AG04450 (cell line): ENCODE measurements at regions not wholly inside any gene's neighbourhood (a gene's known extent, or its start where the extent isn't known, plus 50 kb on each side); places are given as distances from the start of the nearest gene placed in this dataset.

Experiments
- CTCF ChIA-PET: fragments of 300-600, 350-600 bp; formaldehyde crosslinking; extraction: SDS; loops from one replicate; lab custom pipeline; 2022; ENCODE audit warnings: antibody characterized with exemption, inconsistent platforms; lab: Charles Lee
- POLR2A ChIA-PET: fragments of 350-600 bp; formaldehyde crosslinking; extraction: SDS; loops from one replicate; lab custom pipeline; 2021; ENCODE audit warnings: antibody characterized with exemption, inconsistent platforms; lab: Yijun Ruan, JAX
- DNase-seq: peaks from one replicate; pipeline ENCODE4 v3.0.0-alpha.2; 2011; ENCODE audit warnings: low read depth, low spot score
- H3K27ac ChIP-seq: one replicate; pipeline ENCODE4 v1.5.1; 2012; ENCODE audit warnings: low read depth, low read length, control low read depth
- H3K27me3 ChIP-seq: one replicate; pipeline ENCODE4 v1.6.0; 2012; ENCODE audit warnings: low read length; ENCODE audit not compliant: control insufficient read depth, insufficient read depth
- H3K4me3 ChIP-seq: 2 replicates; pipeline ENCODE4 v1.5.1; 2011; ENCODE audit warnings: mild to moderate bottlenecking, low read depth, low read length, control low read depth
- H3K9me3 ChIP-seq: 2 replicates; pipeline ENCODE4 v1.5.1; 2012; ENCODE audit warnings: low read length; ENCODE audit not compliant: control insufficient read depth, insufficient read depth
- CTCF ChIP-seq: IDR thresholded peaks from 2 replicates; pipeline ENCODE4 v1.5.1; 2011; ENCODE audit warnings: low read depth, low read length, control low read depth, inconsistent platforms

GRCh38 chr4:164512124-164512523 is 241.8 kb upstream of the SMIM31 start:
- ChIA-PET CTCF (no interaction called here), POLR2A (no interaction called here)
- no peak overlapping the region for H3K4me3 ChIP-seq
- TF ChIP-seq CTCF: no peak
- H3K27ac ChIP-seq: no peak overlapping the region
- no peaks in the 10 kb centered on the region; the same call in 1 of the 2 replicates for H3K9me3 ChIP-seq
- DNase-seq: no peak
- no peaks in the 10 kb centered on the region for H3K27me3 ChIP-seq

- H3K4me3 ChIP-seq: no peak overlapping the region
- no peaks in the 10 kb centered on the region for H3K27me3 ChIP-seq
- H3K9me3 ChIP-seq: no peaks in the 10 kb centered on the region; the same call in 1 of the 2 replicates
- ChIA-PET POLR2A (no interaction called here), CTCF (no interaction called here)
- no peak for TF ChIP-seq CTCF
- no peak for DNase-seq
- no peak overlapping the region for H3K27ac ChIP-seq
Measured at GRCh38 chr4:164514765-164515164, 239.2 kb upstream of the SMIM31 start.

GRCh38 chr4:164524789-164525188 is 229.1 kb upstream of the SMIM31 start:
- Histone ChIP-seq H3K27ac (no peak overlapping the region), H3K9me3 (peaks cover 15% of the 10 kb centered on the region), H3K4me3 (no peak overlapping the region), H3K27me3 (no peaks in the 10 kb centered on the region)
- POLR2A ChIA-PET: no interaction called here
- DNase-seq: no peak
- TF ChIP-seq CTCF: no peak
- CTCF ChIA-PET: no interaction called here

GRCh38 chr4:164526933-164527583 is 226.9 kb upstream of the SMIM31 start:
- CTCF ChIA-PET: no interaction called here

More at GRCh38 chr4:164526933-164527583, 226.9 kb upstream of the SMIM31 start:
- no peak overlapping the region for H3K27ac ChIP-seq
- H3K4me3 ChIP-seq: no peak overlapping the region
- peaks cover 9% of the 10 kb centered on the region for H3K9me3 ChIP-seq
- DNase-seq: no peak
- TF ChIP-seq CTCF: no peak
- no peaks in the 10 kb centered on the region for H3K27me3 ChIP-seq
- POLR2A ChIA-PET: no interaction called here
